Endothelial cell of umbilical vein (primary cell): ENCODE measurements at regions not wholly inside any gene's neighbourhood (a gene's known extent, or its start where the extent isn't known, plus 50 kb on each side); places are given as distances from the start of the nearest gene placed in this dataset.

Experiments used
- BruUV-seq: library from RNA; stranded (reverse); fragments of 400-500 nt; replicated peaks from 2 replicates; lab custom pipeline; 2021; lab: Mats Ljungman, UMichigan
- CTCF ChIA-PET: fragments of 300-600, 350-600 bp; sonication (Branson Sonifier 250); formaldehyde crosslinking; loops from one replicate; lab custom pipeline; 2021; ENCODE audit warnings: antibody characterized with exemption, inconsistent platforms; lab: Charles Lee
- POLR2A ChIA-PET: fragments of 300-600, 350-600 bp; sonication (Branson Sonifier 250); formaldehyde crosslinking; loops from one replicate; lab custom pipeline; 2021; ENCODE audit warnings: antibody characterized with exemption, inconsistent platforms; lab: Charles Lee
- DNase-seq: peaks from one replicate; pipeline ENCODE4 v3.0.0-alpha.2; 2011; ENCODE audit warnings: low read depth, low spot score
- FAIRE-seq: peaks from 2 replicates; lab custom pipeline; 2011; peaks lifted over from hg19 to GRCh38; lab: Jason Lieb, UNC
- H2AFZ ChIP-seq: 2 replicates; pipeline ENCODE4 v1.6.0; 2012; ENCODE audit warnings: low read depth, low read length, control low read depth, inconsistent platforms
- H3K27ac ChIP-seq: 2 replicates; pipeline ENCODE4 v1.5.1; 2011; ENCODE audit warnings: low read depth, mild to moderate bottlenecking, control low read depth, low read length, moderate library complexity; ENCODE audit not compliant: insufficient read depth
- H3K27me3 ChIP-seq, 2 experiments: 2 replicates each; pipeline versions ENCODE4 v1.6.0 to v1.6.1; 2011; ENCODE audit warnings: low read length in 2 of 2, mixed read lengths in 1 of 2; ENCODE audit not compliant: control insufficient read depth in 2 of 2, insufficient read depth in 2 of 2
- H3K36me3 ChIP-seq, 2 experiments: 2 replicates in 1 of 2; 3 replicates in 1 of 2; pipeline ENCODE4 v1.5.1; 2011; ENCODE audit warnings: low read length in 2 of 2, mild to moderate bottlenecking in 1 of 2, moderate library complexity in 1 of 2; ENCODE audit not compliant: control insufficient read depth in 2 of 2, insufficient read depth in 2 of 2; ENCODE audit errors: extremely low read depth in 1 of 2
- H3K4me1 ChIP-seq: 3 replicates; pipeline ENCODE4 v1.5.1; 2011; ENCODE audit warnings: mild to moderate bottlenecking, low read length; ENCODE audit not compliant: control insufficient read depth, insufficient read depth; ENCODE audit errors: extremely low read depth
- H3K4me2 ChIP-seq: 2 replicates; pipeline ENCODE4 v1.6.1; 2011; ENCODE audit warnings: low read length, control low read depth, mixed read lengths; ENCODE audit not compliant: insufficient read depth
- H3K4me3 ChIP-seq, 3 experiments: fragments of 200-600 bp in 1 of 3; sonication (generic), shearing (Covaris generic) in 1 of 3; replicated peaks in 1 of 3; 2 replicates each; pipeline ENCODE4 v1.5.1; 2011 to 2016; ENCODE audit warnings: control low read depth in 3 of 3, low read length in 3 of 3, mild to moderate bottlenecking in 2 of 3, inconsistent platforms in 1 of 3, low read depth in 1 of 3, moderate library complexity in 1 of 3; ENCODE audit not compliant: insufficient read depth in 1 of 3
- H3K79me2 ChIP-seq: 2 replicates; pipeline ENCODE4 v1.6.0; 2012; ENCODE audit warnings: low read length, inconsistent platforms; ENCODE audit not compliant: control insufficient read depth, insufficient read depth
- H3K9ac ChIP-seq: replicated peaks from 2 replicates; pipeline ENCODE3; 2011; ENCODE audit warnings: low read length, control low read depth; ENCODE audit not compliant: insufficient read depth; ENCODE audit errors: extremely low read depth
- H3K9me1 ChIP-seq: replicated peaks from 3 replicates; pipeline ENCODE4 v1.6.0; 2011; ENCODE audit warnings: mild to moderate bottlenecking, low read length; ENCODE audit not compliant: control insufficient read depth, insufficient read depth; ENCODE audit errors: extremely low read depth
- H3K9me3 ChIP-seq: replicated peaks from 2 replicates; pipeline ENCODE4 v1.5.1; 2012; ENCODE audit warnings: low read length, inconsistent platforms; ENCODE audit not compliant: control insufficient read depth, insufficient read depth
- H4K20me1 ChIP-seq: replicated peaks from 2 replicates; pipeline ENCODE3; 2011; ENCODE audit warnings: mild to moderate bottlenecking, low read length; ENCODE audit not compliant: control insufficient read depth, insufficient read depth; ENCODE audit errors: extremely low read depth
- CTCF ChIP-seq, 2 donors: IDR thresholded peaks; 1 replicate in 1 of 2; 2 replicates in 1 of 2; pipeline ENCODE4 v1.5.1; 2011; ENCODE audit warnings: low read length in 2 of 2, mild to moderate bottlenecking in 2 of 2, moderate library complexity in 2 of 2, control low read depth in 1 of 2, inconsistent platforms in 1 of 2, low read depth in 1 of 2; ENCODE audit not compliant: insufficient read depth in 1 of 2; ENCODE audit errors: extremely low read depth in 1 of 2
- EZH2 ChIP-seq: IDR thresholded peaks from 2 replicates; pipeline ENCODE4 v1.6.1; 2012; ENCODE audit warnings: borderline replicate concordance, low read depth, mild to moderate bottlenecking, moderate library complexity, low read length, inconsistent platforms; ENCODE audit not compliant: severe bottlenecking
- FOS ChIP-seq: IDR thresholded peaks from 2 replicates; pipeline ENCODE4 v1.6.1; 2011; ENCODE audit warnings: mild to moderate bottlenecking, low read length, moderate library complexity, borderline replicate concordance; ENCODE audit not compliant: insufficient read depth
- GATA2 ChIP-seq: IDR thresholded peaks from 2 replicates; pipeline ENCODE4 v1.7.0; 2011; ENCODE audit warnings: low read depth, mild to moderate bottlenecking, moderate library complexity, mixed read lengths, low read length; ENCODE audit not compliant: insufficient read length, insufficient read depth
- JUN ChIP-seq: IDR thresholded peaks from 2 replicates; pipeline ENCODE4 v1.6.1; 2011; ENCODE audit warnings: borderline replicate concordance, low read depth; ENCODE audit not compliant: insufficient read length, insufficient read depth
- MAX ChIP-seq: IDR thresholded peaks from 2 replicates; pipeline ENCODE4 v1.6.1; 2011; ENCODE audit not compliant: insufficient read depth, insufficient read length
- MYC ChIP-seq: IDR thresholded peaks from one replicate; pipeline ENCODE4 v1.6.1; 2011; ENCODE audit warnings: mild to moderate bottlenecking, low read depth, low read length
- POLR2A ChIP-seq: IDR thresholded peaks from 2 replicates; pipeline ENCODE4 v1.6.1; 2012; ENCODE audit warnings: low read depth, mild to moderate bottlenecking, control low read depth, low read length
- POLR2AphosphoS5 ChIP-seq: IDR thresholded peaks from 2 replicates; pipeline ENCODE4 v1.6.1; 2012; ENCODE audit warnings: low read depth, mild to moderate bottlenecking, control low read depth, low read length, moderate library complexity; ENCODE audit not compliant: insufficient read depth
- dilution Hi-C: fragments of 300-500 bp; cut with MboI; formaldehyde crosslinking; loops from one replicate; pipeline ENCODE4 v1.15.0; 2019; ENCODE audit warnings: low sequenced_read_pairs; ENCODE audit not compliant: extremely low pct_ligation_motif_present
- intact Hi-C: fragments of 100-400 bp; cut with micrococcal nuclease; formaldehyde crosslinking; loops from one replicate; pipeline ENCODE4 v1.10.0; 2022

- peak; percentile 74 for DNase-seq
- Histone ChIP-seq H3K9me3 (no peaks in the 10 kb centered on the region), H3K79me2 (no peaks in the 10 kb centered on the region), H3K9ac (no peak overlapping the region), H4K20me1 (no peaks in the 10 kb centered on the region), H3K27me3 (no peaks in the 10 kb centered on the region), H3K9me1 (no peaks in the 10 kb centered on the region), H3K27ac (no peak overlapping the region), H3K4me2 (no peak overlapping the region), H2AFZ (no peak overlapping the region), H3K4me3 (no peak overlapping the region), H3K4me1 (peaks cover 17% of the 10 kb centered on the region), H3K36me3 (no peaks in the 10 kb centered on the region)
- POLR2A ChIA-PET: no interaction called here
- no TSS peak for BruUV-seq
- intact Hi-C loops (loop anchor here (5.0 to 10.0 kb wide), 5 partner anchors 283 to 850 kb away; partner anchors contain the start of gene TFB1M), dilution Hi-C loops (no loop called here)
- CTCF ChIA-PET: no interaction called here
- TF ChIP-seq JUN (no peak), EZH2 (no peak), FOS (no peak), MAX (no peak), POLR2A (no peak), CTCF (IDR thresholded peaks at IDR 0.05; ENCODE audit: extremely low read depth in 1 of 2, insufficient read depth in 1 of 2, low read depth in 1 of 2, low read length in 2 of 2) (no peak), POLR2AphosphoS5 (no peak), GATA2 (no peak), MYC (no peak)
- FAIRE-seq: no peak
These were observed 612.3 kb upstream of the ARID1B start for GRCh38 chr6:156164701-156165452.
